Osteoblast (primary cell): ENCODE measurements at regions not wholly inside any gene's neighbourhood (a gene's known extent, or its start where the extent isn't known, plus 50 kb on each side); places are given as distances from the start of the nearest gene placed in this dataset.
A peak's percentile ranks its signal among the peaks of the same experiment; 100 is the strongest.

ENCODE experiments used
- DNase-seq: peaks from one replicate; pipeline ENCODE4 v3.0.0; 2011; ENCODE audit warnings: low spot score, mixed read lengths; ENCODE audit not compliant: insufficient read length; ENCODE audit errors: missing footprints
- H2AFZ ChIP-seq: 2 replicates; pipeline ENCODE4 v1.6.0; 2011; ENCODE audit warnings: mild to moderate bottlenecking, low read length
- H3K27ac ChIP-seq: 2 replicates; pipeline ENCODE4 v1.5.1; 2011; ENCODE audit warnings: mild to moderate bottlenecking, low read depth, low read length, moderate library complexity
- H3K27me3 ChIP-seq: 2 replicates; pipeline ENCODE4 v1.6.0; 2012; ENCODE audit warnings: mild to moderate bottlenecking, control low read depth, inconsistent platforms, low read length, moderate library complexity; ENCODE audit not compliant: insufficient read depth
- H3K36me3 ChIP-seq: 2 replicates; pipeline ENCODE4 v1.5.1; 2011; ENCODE audit warnings: mild to moderate bottlenecking, low read length, control low read depth, moderate library complexity; ENCODE audit not compliant: insufficient read depth
- H3K4me1 ChIP-seq: 2 replicates; pipeline ENCODE4 v1.5.1; 2011; ENCODE audit warnings: mild to moderate bottlenecking, low read length, control low read depth, moderate library complexity; ENCODE audit not compliant: insufficient read depth
- H3K4me2 ChIP-seq: 2 replicates; pipeline ENCODE4 v1.6.0; 2011; ENCODE audit warnings: mild to moderate bottlenecking, low read length; ENCODE audit not compliant: insufficient read depth
- H3K4me3 ChIP-seq: fragments of 200-600 bp; sonication (generic); 3 replicates; pipeline ENCODE4 v1.5.1; 2012; ENCODE audit warnings: mild to moderate bottlenecking, low read length, inconsistent platforms; ENCODE audit not compliant: insufficient read depth
- H3K79me2 ChIP-seq: 2 replicates; pipeline ENCODE4 v1.6.0; 2012; ENCODE audit warnings: mild to moderate bottlenecking, low read length, control low read depth, inconsistent platforms; ENCODE audit not compliant: insufficient read depth
- H3K9me3 ChIP-seq: 2 replicates; pipeline ENCODE4 v1.5.1; 2011; ENCODE audit warnings: low read depth, low read length, control low read depth
- H4K20me1 ChIP-seq: 2 replicates; pipeline ENCODE4 v1.6.0; 2012; ENCODE audit warnings: mild to moderate bottlenecking, low read length, control low read depth; ENCODE audit not compliant: insufficient read depth
- TF ChIP-seq, protein P1 (sequence below): IDR thresholded peaks from 2 replicates; pipeline ENCODE4 v1.5.1; 2011; ENCODE audit warnings: mild to moderate bottlenecking, low read depth, low read length, moderate library complexity; ENCODE audit errors: extremely low read depth

- peaks cover 67% of the 10 kb centered on the region for H3K79me2 ChIP-seq
- H4K20me1 ChIP-seq = peaks cover 3% of the 10 kb centered on the region
- TF ChIP-seq, protein P1, sequence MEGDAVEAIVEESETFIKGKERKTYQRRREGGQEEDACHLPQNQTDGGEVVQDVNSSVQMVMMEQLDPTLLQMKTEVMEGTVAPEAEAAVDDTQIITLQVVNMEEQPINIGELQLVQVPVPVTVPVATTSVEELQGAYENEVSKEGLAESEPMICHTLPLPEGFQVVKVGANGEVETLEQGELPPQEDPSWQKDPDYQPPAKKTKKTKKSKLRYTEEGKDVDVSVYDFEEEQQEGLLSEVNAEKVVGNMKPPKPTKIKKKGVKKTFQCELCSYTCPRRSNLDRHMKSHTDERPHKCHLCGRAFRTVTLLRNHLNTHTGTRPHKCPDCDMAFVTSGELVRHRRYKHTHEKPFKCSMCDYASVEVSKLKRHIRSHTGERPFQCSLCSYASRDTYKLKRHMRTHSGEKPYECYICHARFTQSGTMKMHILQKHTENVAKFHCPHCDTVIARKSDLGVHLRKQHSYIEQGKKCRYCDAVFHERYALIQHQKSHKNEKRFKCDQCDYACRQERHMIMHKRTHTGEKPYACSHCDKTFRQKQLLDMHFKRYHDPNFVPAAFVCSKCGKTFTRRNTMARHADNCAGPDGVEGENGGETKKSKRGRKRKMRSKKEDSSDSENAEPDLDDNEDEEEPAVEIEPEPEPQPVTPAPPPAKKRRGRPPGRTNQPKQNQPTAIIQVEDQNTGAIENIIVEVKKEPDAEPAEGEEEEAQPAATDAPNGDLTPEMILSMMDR = no peak
- H3K4me2 ChIP-seq = no peak overlapping the region
- H3K27me3 ChIP-seq = no peaks in the 10 kb centered on the region
- H3K4me1 ChIP-seq = peaks cover 31% of the 10 kb centered on the region
- no peak for DNase-seq
- no peak overlapping the region for H3K4me3 ChIP-seq
- H3K27ac ChIP-seq = peak overlapping the region; percentile 79
- H3K9me3 ChIP-seq = no peaks in the 10 kb centered on the region
- peaks cover 46% of the 10 kb centered on the region for H3K36me3 ChIP-seq
- no peak overlapping the region for H2AFZ ChIP-seq
These were observed 210.4 kb upstream of the RGS6 start for GRCh38 chr14:71721791-71722190.

GRCh38 chr14:71722885-71723284, 209.3 kb upstream of the RGS6 start:
- Histone ChIP-seq H3K4me2 (no peak overlapping the region), H3K27ac (peak overlapping the region; percentile 13), H3K27me3 (no peaks in the 10 kb centered on the region), H3K79me2 (peaks cover 70% of the 10 kb centered on the region), H3K4me3 (no peak overlapping the region), H3K9me3 (no peaks in the 10 kb centered on the region), H2AFZ (no peak overlapping the region), H3K36me3 (peaks cover 57% of the 10 kb centered on the region), H3K4me1 (peaks cover 33% of the 10 kb centered on the region), H4K20me1 (peaks cover 3% of the 10 kb centered on the region)
- TF ChIP-seq, protein P1 = no peak
- DNase-seq = no peak

GRCh38 chr14:71725922-71726579, 206.2 kb upstream of the RGS6 start:
- DNase-seq = no peak
- Histone ChIP-seq H3K4me2 (peak overlapping the region; percentile 25), H3K79me2 (peaks cover 42% of the 10 kb centered on the region), H3K4me3 (no peak overlapping the region), H3K4me1 (peaks cover 38% of the 10 kb centered on the region), H3K36me3 (peaks cover 72% of the 10 kb centered on the region), H3K9me3 (no peaks in the 10 kb centered on the region), H4K20me1 (peaks cover 3% of the 10 kb centered on the region), H3K27me3 (no peaks in the 10 kb centered on the region), H2AFZ (no peak overlapping the region), H3K27ac (peak overlapping the region; percentile 70)
- TF ChIP-seq, protein P1 = no peak

- Histone ChIP-seq H3K27me3 (no peaks in the 10 kb centered on the region), H3K36me3 (peaks cover 78% of the 10 kb centered on the region), H2AFZ (no peak overlapping the region), H3K27ac (peak overlapping the region; percentile 70), H3K4me2 (peak overlapping the region; percentile 25), H3K9me3 (no peaks in the 10 kb centered on the region), H3K4me3 (no peak overlapping the region), H4K20me1 (no peaks in the 10 kb centered on the region), H3K79me2 (peaks cover 36% of the 10 kb centered on the region), H3K4me1 (peaks cover 33% of the 10 kb centered on the region)
- TF ChIP-seq, protein P1 = no peak
- peak; percentile 74 for DNase-seq
These were observed 205.6 kb upstream of the RGS6 start for GRCh38 chr14:71726580-71727021.
